K562 (cell line): ENCODE measurements at regions not wholly inside any gene's neighbourhood (a gene's known extent, or its start where the extent isn't known, plus 50 kb on each side); places are given as distances from the start of the nearest gene placed in this dataset.

Experiments
- E2F8 ChIP-seq: fragments of 450-650 bp; IDR thresholded peaks from 2 replicates; pipeline ENCODE4 v1.7.1; 2018; ENCODE audit warnings: mild to moderate bottlenecking, low read depth; ENCODE audit not compliant: partially characterized antibody
- GABPA ChIP-seq: fragments of 200-800 bp; sonication (Bioruptor generic); conservative IDR thresholded peaks from 2 replicates; pipeline ENCODE4 v1.6.1; 2016; ENCODE audit warnings: low read depth, missing genetic modification characterization, missing compliant biosample characterization
- KLF10 ChIP-seq: fragments of 250-450 bp; sonication (Bioruptor Pico); IDR thresholded peaks from 2 replicates; pipeline ENCODE4 v1.6.1; 2021; ENCODE audit warnings: matching md5 sums
- L3MBTL2 ChIP-seq: fragments of 450-650 bp; IDR thresholded peaks from 2 replicates; pipeline ENCODE4 v1.6.1; 2016; ENCODE audit warnings: mild to moderate bottlenecking, moderate library complexity
- MNT ChIP-seq, 2 experiments: fragments of 450-650 bp; conservative IDR thresholded peaks; 2 replicates each; pipeline ENCODE4 v1.6.1; 2017; ENCODE audit warnings: mild to moderate bottlenecking in 2 of 2, moderate library complexity in 2 of 2
- NFIX ChIP-seq: fragments of 250-450 bp; sonication (Bioruptor Pico); IDR thresholded peaks from 2 replicates; pipeline ENCODE4 v1.4.0; 2020; ENCODE audit warnings: low read depth, mild to moderate bottlenecking, moderate library complexity
- PTTG1 ChIP-seq: fragments of 450-650 bp; IDR thresholded peaks from 2 replicates; pipeline ENCODE4 v1.6.1; 2016; ENCODE audit warnings: low read depth, mild to moderate bottlenecking, missing genetic modification characterization, missing compliant biosample characterization
- SRSF9 ChIP-seq: fragments of 200-400 bp; formaldehyde crosslinking; IDR thresholded peaks from 2 replicates; pipeline ENCODE4 v1.6.1; 2017; ENCODE audit warnings: low read depth, low read length, borderline replicate concordance
- TAF7 ChIP-seq: fragments of 450-650 bp; IDR thresholded peaks from 2 replicates; pipeline ENCODE4 v1.6.1; 2016; ENCODE audit warnings: missing genetic modification characterization, missing compliant biosample characterization
- ZBTB9 ChIP-seq: fragments of 450-650 bp; formaldehyde crosslinking; IDR thresholded peaks from 2 replicates; pipeline ENCODE4 v1.4.0; 2020; ENCODE audit warnings: mild to moderate bottlenecking, moderate library complexity
- ZC3H11A ChIP-seq: IDR thresholded peaks from 2 replicates; pipeline ENCODE4 v1.6.1; 2012; ENCODE audit warnings: low read depth, low read length, improper control_type of control experiment
- TF ChIP-seq, protein P1 (sequence below): sonication (generic); formaldehyde crosslinking; IDR thresholded peaks from 2 replicates; pipeline ENCODE4 v1.8.0; 2022; ENCODE audit warnings: missing genetic modification reagents, mild to moderate bottlenecking, borderline replicate concordance
- TF ChIP-seq, protein P2 (sequence below), 2 experiments: fragments of 450-650 bp; IDR thresholded peaks; 2 replicates each; pipeline ENCODE4 v1.6.1; 2016
- TF ChIP-seq, protein P3 (sequence below): IDR thresholded peaks from 3 replicates; pipeline ENCODE4 v1.6.1; 2011; ENCODE audit warnings: borderline replicate concordance, mild to moderate bottlenecking, moderate library complexity; ENCODE audit not compliant: insufficient read length; ENCODE audit errors: extremely low read depth

DNA sequence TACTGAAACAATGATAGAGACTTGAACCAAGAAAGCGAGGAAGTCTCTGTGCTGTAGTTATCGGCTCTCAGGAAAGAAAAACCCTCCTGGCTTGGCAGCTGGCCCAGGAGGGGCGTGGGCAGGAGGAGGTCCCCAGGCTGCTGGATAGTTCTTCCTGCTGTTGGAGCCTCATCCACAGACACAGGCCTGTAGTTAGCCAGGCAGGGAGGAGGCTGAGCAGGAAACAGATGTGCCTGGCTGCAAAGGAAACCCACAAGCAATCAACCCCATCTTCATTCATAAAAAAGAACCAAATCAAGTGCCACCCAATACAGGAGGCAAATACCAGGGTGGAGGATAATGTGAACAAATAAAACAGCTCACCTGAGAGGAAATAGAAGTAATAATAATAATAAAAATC lies 86.2 kb downstream of the IRS2 start (continued):
- TF ChIP-seq ZBTB9 (CRISPR knock-in tag), result no peak
- no peak for TF ChIP-seq E2F8
- TF ChIP-seq, protein P1, sequence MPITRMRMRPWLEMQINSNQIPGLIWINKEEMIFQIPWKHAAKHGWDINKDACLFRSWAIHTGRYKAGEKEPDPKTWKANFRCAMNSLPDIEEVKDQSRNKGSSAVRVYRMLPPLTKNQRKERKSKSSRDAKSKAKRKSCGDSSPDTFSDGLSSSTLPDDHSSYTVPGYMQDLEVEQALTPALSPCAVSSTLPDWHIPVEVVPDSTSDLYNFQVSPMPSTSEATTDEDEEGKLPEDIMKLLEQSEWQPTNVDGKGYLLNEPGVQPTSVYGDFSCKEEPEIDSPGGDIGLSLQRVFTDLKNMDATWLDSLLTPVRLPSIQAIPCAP, result no peak
- TF ChIP-seq GABPA, result peak; percentile 53
- TF ChIP-seq KLF10, result no peak
- TF ChIP-seq PTTG1 (tag), result no peak
- TF ChIP-seq SRSF9, result no peak
- peak; percentile 30; the same call in 1 of the 2 replicates for TF ChIP-seq NFIX (CRISPR knock-in tag)
- TF ChIP-seq MNT (conservative IDR thresholded peaks at IDR 0.05), result no peak
- TF ChIP-seq, protein P2, sequence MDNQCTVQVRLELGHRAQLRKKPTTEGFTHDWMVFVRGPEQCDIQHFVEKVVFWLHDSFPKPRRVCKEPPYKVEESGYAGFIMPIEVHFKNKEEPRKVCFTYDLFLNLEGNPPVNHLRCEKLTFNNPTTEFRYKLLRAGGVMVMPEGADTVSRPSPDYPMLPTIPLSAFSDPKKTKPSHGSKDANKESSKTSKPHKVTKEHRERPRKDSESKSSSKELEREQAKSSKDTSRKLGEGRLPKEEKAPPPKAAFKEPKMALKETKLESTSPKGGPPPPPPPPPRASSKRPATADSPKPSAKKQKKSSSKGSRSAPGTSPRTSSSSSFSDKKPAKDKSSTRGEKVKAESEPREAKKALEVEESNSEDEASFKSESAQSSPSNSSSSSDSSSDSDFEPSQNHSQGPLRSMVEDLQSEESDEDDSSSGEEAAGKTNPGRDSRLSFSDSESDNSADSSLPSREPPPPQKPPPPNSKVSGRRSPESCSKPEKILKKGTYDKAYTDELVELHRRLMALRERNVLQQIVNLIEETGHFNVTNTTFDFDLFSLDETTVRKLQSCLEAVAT (IDR thresholded peaks at IDR 0.05), result no peak
- TF ChIP-seq, protein P3, sequence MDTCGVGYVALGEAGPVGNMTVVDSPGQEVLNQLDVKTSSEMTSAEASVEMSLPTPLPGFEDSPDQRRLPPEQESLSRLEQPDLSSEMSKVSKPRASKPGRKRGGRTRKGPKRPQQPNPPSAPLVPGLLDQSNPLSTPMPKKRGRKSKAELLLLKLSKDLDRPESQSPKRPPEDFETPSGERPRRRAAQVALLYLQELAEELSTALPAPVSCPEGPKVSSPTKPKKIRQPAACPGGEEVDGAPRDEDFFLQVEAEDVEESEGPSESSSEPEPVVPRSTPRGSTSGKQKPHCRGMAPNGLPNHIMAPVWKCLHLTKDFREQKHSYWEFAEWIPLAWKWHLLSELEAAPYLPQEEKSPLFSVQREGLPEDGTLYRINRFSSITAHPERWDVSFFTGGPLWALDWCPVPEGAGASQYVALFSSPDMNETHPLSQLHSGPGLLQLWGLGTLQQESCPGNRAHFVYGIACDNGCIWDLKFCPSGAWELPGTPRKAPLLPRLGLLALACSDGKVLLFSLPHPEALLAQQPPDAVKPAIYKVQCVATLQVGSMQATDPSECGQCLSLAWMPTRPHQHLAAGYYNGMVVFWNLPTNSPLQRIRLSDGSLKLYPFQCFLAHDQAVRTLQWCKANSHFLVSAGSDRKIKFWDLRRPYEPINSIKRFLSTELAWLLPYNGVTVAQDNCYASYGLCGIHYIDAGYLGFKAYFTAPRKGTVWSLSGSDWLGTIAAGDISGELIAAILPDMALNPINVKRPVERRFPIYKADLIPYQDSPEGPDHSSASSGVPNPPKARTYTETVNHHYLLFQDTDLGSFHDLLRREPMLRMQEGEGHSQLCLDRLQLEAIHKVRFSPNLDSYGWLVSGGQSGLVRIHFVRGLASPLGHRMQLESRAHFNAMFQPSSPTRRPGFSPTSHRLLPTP, result no peak
- TF ChIP-seq ZC3H11A, result no peak
- TF ChIP-seq TAF7 (tag), result no peak
- TF ChIP-seq L3MBTL2, result peak; percentile 18; the same call in 1 of the 2 replicates
